ENCODE measurements at regions not wholly inside any gene's neighbourhood (a gene's known extent, or its start where the extent isn't known, plus 50 kb on each side); places are given as distances from the start of the nearest gene placed in this dataset.

- no peak for TF ChIP-seq TAF1 (IDR thresholded peaks at IDR 0.05; ENCODE audit: borderline replicate concordance, insufficient read depth, low read length)
- TF ChIP-seq REST (IDR thresholded peaks at IDR 0.05; ENCODE audit: insufficient read depth in 1 of 2, low read depth in 2 of 2, low read length in 2 of 2): no peak
- TF ChIP-seq POLR2AphosphoS5 (IDR thresholded peaks at IDR 0.05; ENCODE audit: low read depth, low read length): no peak
Observed at GRCh38 chr6:43884652-43885022, 114.6 kb downstream of the VEGFA start.

Data from PFSK-1 (cell line).